ENCODE measurements at regions not wholly inside any gene's neighbourhood (a gene's known extent, or its start where the extent isn't known, plus 50 kb on each side); places are given as distances from the start of the nearest gene placed in this dataset. TPM values are rescaled to one million over a fixed set of nuclear protein-coding genes. Genes with fewer than 3 reads are reported as not detected.
"Not testable (repeated sequence)": the region's sequence is repeated elsewhere in the genome, so short reads cannot be mapped to it uniquely, and the experiment has no call there.

DNA sequence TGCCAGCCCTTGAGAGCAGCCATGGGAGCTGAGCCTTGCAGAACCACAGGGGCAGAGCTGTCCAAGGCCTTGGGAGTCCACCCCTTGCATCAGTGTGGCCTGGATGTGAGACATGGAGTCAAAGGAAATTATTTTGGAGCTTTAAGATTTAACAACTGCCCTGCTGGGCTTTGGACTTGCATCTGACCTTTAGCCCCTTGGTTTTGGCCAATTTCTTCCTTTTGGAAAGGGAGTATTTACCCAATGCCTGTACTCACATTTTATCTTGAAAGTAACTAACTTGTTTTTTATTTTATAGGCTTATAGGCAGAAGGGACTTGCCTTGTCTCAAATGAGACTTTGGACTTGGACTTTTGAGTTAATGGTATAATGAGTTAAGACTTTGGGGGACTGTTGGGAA is 92.7 kb downstream of the EHF start:
- H4K5ac ChIP-seq (ENCODE audit: insufficient read length, low read depth, low read length); H3K4ac ChIP-seq (replicated peaks; ENCODE audit: insufficient read length, low read depth, low read length); H4K20me1 ChIP-seq (replicated peaks in 1 of 2; ENCODE audit: control insufficient read depth in 1 of 2, insufficient read depth in 2 of 2, low read length in 2 of 2); H2BK12ac ChIP-seq (ENCODE audit: low read depth, low read length); DNase-seq (ENCODE audit: low read depth in 1 of 2, low spot score in 2 of 2); H3K27ac ChIP-seq (ENCODE audit: low read depth, low read length); H2BK15ac ChIP-seq (ENCODE audit: low read length); H3K4me3 ChIP-seq (ENCODE audit: extremely low read depth in 1 of 4, insufficient read depth in 2 of 4, low read depth in 3 of 4, low read length in 4 of 4); H2BK20ac ChIP-seq (ENCODE audit: low read length); H2AK5ac ChIP-seq (ENCODE audit: low read depth, low read length); H3K4me1 ChIP-seq (replicated peaks in 1 of 4; ENCODE audit: control insufficient read depth in 3 of 4, insufficient read depth in 4 of 4, low read length in 3 of 4); H3K56ac ChIP-seq (replicated peaks; ENCODE audit: insufficient read length, low read depth, low read length); H3K79me1 ChIP-seq (ENCODE audit: low read depth, low read length); H3K9ac ChIP-seq (replicated peaks in 1 of 4; ENCODE audit: extremely low read depth in 1 of 4, low read depth in 3 of 4, low read length in 3 of 4); H2BK5ac ChIP-seq (ENCODE audit: low read depth, low read length); H3K27me3 ChIP-seq (replicated peaks in 1 of 4; ENCODE audit: control insufficient read depth in 3 of 4, extremely low read depth in 1 of 4, insufficient read depth in 3 of 4, low read length in 3 of 4); H3K79me2 ChIP-seq (ENCODE audit: control insufficient read depth in 1 of 2, insufficient read depth in 2 of 2, low read length in 2 of 2); FAIRE-seq; H2AFZ ChIP-seq (ENCODE audit: low read length); H3K18ac ChIP-seq (ENCODE audit: extremely low read depth, low read length); H3K23me2 ChIP-seq (ENCODE audit: low read depth, low read length); POLR2A ChIA-PET (ENCODE audit: partially characterized antibody); H4K91ac ChIP-seq (replicated peaks; ENCODE audit: insufficient read length, low read length); H2BK120ac ChIP-seq (replicated peaks; ENCODE audit: low read depth, low read length); H3K4me2 ChIP-seq (ENCODE audit: insufficient read depth in 1 of 2, low read depth in 2 of 2, low read length in 2 of 2); H4K8ac ChIP-seq (ENCODE audit: extremely low read depth, insufficient read depth, low read length); H3K23ac ChIP-seq (ENCODE audit: insufficient read length); H3K14ac ChIP-seq (ENCODE audit: insufficient read length): not testable (repeated sequence)
- Histone ChIP-seq H3K36me3 (ENCODE audit: control insufficient read depth in 2 of 4, insufficient read depth in 4 of 4, low read length in 3 of 4) (peaks cover 5 to 41% (median 13%) of the 10 kb centered on the region in 4 experiments; a peak in 6 of 8 replicates), H3K9me3 (ENCODE audit: insufficient read depth in 2 of 2, low read depth in 1 of 2, low read length in 1 of 2) (peaks cover 18 to 23% of the 10 kb centered on the region in 2 experiments)
- CTCF ChIA-PET (ENCODE audit: partially characterized antibody): interaction anchor here (1.2 to 1.3 kb wide), 2 partner anchors 15 to 128 kb away, joined by 4 read pairs; no protein-coding TSS in a partner anchor

Small RNA genes lying in the stretch of these regions (small RNA-seq; reads per million reads assigned to genes)
- gene AL359999.1 (ENCODE audit: insufficient read depth): not detected

Measured in H1 (cell line).